WTC11 (cell line): ENCODE measurements at regions not wholly inside any gene's neighbourhood (a gene's known extent, or its start where the extent isn't known, plus 50 kb on each side); places are given as distances from the start of the nearest gene placed in this dataset.
"Not testable (repeated sequence)": the region's sequence is repeated elsewhere in the genome, so short reads cannot be mapped to it uniquely, and the experiment has no call there.

Experiments used
- ATAC-seq: fragments of 200-7000 bp; cut with Tn5 transposase; 2 replicates; pipeline ENCODE4 v1.10.0; 2021; ENCODE audit warnings: mild to moderate bottlenecking, moderate library complexity
- CTCF ChIA-PET: fragments of 300-600 bp; sonication (Branson Sonifier 250); formaldehyde crosslinking; loops from one replicate; lab custom pipeline; 2021; ENCODE audit warnings: antibody characterized with exemption; lab: Charles Lee
- POLR2A ChIA-PET: fragments of 350-600 bp; sonication (Branson Sonifier 250); formaldehyde crosslinking; loops from one replicate; lab custom pipeline; 2021; ENCODE audit warnings: antibody characterized with exemption; lab: Charles Lee
- DNase-seq: peaks from one replicate; pipeline ENCODE4 v3.0.0; 2021; ENCODE audit warnings: low spot score
- H3K27ac Mint-ChIP-seq: 2 replicates; pipeline ENCODE4 v1.8.0; 2021; ENCODE audit warnings: mixed read lengths
- H3K27me3 Mint-ChIP-seq: 2 replicates; pipeline ENCODE4 v1.8.0; 2021; ENCODE audit warnings: low read depth, mild to moderate bottlenecking, moderate library complexity, mixed read lengths
- H3K36me3 Mint-ChIP-seq: 2 replicates; pipeline ENCODE4 v1.8.0; 2021; ENCODE audit warnings: mixed read lengths
- H3K4me1 Mint-ChIP-seq: 2 replicates; pipeline ENCODE4 v1.8.0; 2022; ENCODE audit warnings: mixed read lengths
- H3K4me3 Mint-ChIP-seq: 2 replicates; pipeline ENCODE4 v1.8.0; 2021; ENCODE audit warnings: mild to moderate bottlenecking, moderate library complexity, mixed read lengths
- H3K9me3 Mint-ChIP-seq: 2 replicates; pipeline ENCODE4 v1.8.0; 2021; ENCODE audit warnings: mixed read lengths
- ATF1 ChIP-seq: sonication (generic); formaldehyde crosslinking; IDR thresholded peaks from 2 replicates; pipeline ENCODE4 v1.8.1; 2023; ENCODE audit warnings: mild to moderate bottlenecking, moderate library complexity, missing genetic modification reagents
- E2F4 ChIP-seq: sonication (generic); formaldehyde crosslinking; IDR thresholded peaks from 2 replicates; pipeline ENCODE4 v1.8.1; 2022; ENCODE audit warnings: low read depth, mild to moderate bottlenecking, moderate library complexity, missing genetic modification reagents, borderline replicate concordance
- ELF4 ChIP-seq: sonication (generic); formaldehyde crosslinking; IDR thresholded peaks from 2 replicates; pipeline ENCODE4 v1.8.1; 2022; ENCODE audit warnings: low read depth, mild to moderate bottlenecking, moderate library complexity, missing genetic modification reagents
- IRF1 ChIP-seq: sonication (generic); formaldehyde crosslinking; IDR thresholded peaks from 2 replicates; pipeline ENCODE4 v1.8.0; 2023; ENCODE audit warnings: missing genetic modification reagents
- MYBL2 ChIP-seq: sonication (generic); formaldehyde crosslinking; IDR thresholded peaks from 2 replicates; pipeline ENCODE4 v1.8.1; 2023; ENCODE audit warnings: mild to moderate bottlenecking, moderate library complexity, missing genetic modification reagents
- RORB ChIP-seq: fragments of 250-450 bp; sonication (Bioruptor Pico); IDR thresholded peaks from 2 replicates; pipeline ENCODE4 v1.9.0; 2021; ENCODE audit warnings: mild to moderate bottlenecking
- SMAD4 ChIP-seq: sonication (generic); formaldehyde crosslinking; IDR thresholded peaks from 2 replicates; pipeline ENCODE4 v1.8.0; 2022; ENCODE audit warnings: mild to moderate bottlenecking, missing genetic modification reagents
- SOX15 ChIP-seq: fragments of 250-450 bp; sonication (Bioruptor Pico); IDR thresholded peaks from 2 replicates; pipeline ENCODE4 v1.9.0; 2021; ENCODE audit warnings: mild to moderate bottlenecking
- TP53 ChIP-seq: sonication (generic); formaldehyde crosslinking; IDR thresholded peaks from 2 replicates; pipeline ENCODE4 v1.8.1; 2023; ENCODE audit warnings: mild to moderate bottlenecking, missing genetic modification reagents
- ZNF121 ChIP-seq: sonication (generic); formaldehyde crosslinking; IDR thresholded peaks from 2 replicates; pipeline ENCODE4 v1.8.0; 2023; ENCODE audit warnings: missing genetic modification reagents
- ZNF219 ChIP-seq: sonication (generic); formaldehyde crosslinking; IDR thresholded peaks from 2 replicates; pipeline ENCODE4 v1.8.0; 2023; ENCODE audit warnings: missing genetic modification reagents, mild to moderate bottlenecking, borderline replicate concordance
- ZNF232 ChIP-seq: sonication (generic); formaldehyde crosslinking; IDR thresholded peaks from 2 replicates; pipeline ENCODE4 v1.8.0; 2022; ENCODE audit warnings: mild to moderate bottlenecking, missing genetic modification reagents
- ZNF281 ChIP-seq: sonication (generic); formaldehyde crosslinking; IDR thresholded peaks from 2 replicates; pipeline ENCODE4 v1.8.0; 2023; ENCODE audit warnings: mild to moderate bottlenecking, missing genetic modification reagents
- ZNF425 ChIP-seq: fragments of 250-450 bp; sonication (Bioruptor Pico); conservative IDR thresholded peaks from 2 replicates; pipeline ENCODE4 v1.9.0; 2021; ENCODE audit warnings: mild to moderate bottlenecking

GRCh38 chr20:4431446-4431845 lies 182.4 kb upstream of the ADRA1D start:
- CTCF ChIA-PET = no interaction called here
- TF ChIP-seq ATF1 (CRISPR knock-in tag) (no peak), IRF1 (CRISPR knock-in tag) (no peak), ZNF121 (no peak), ZNF219 (no peak), RORB (CRISPR knock-in tag) (no peak), SOX15 (no peak), ZNF232 (CRISPR knock-in tag) (no peak), E2F4 (no peak)

GRCh38 chr20:4430826-4431225 lies 181.7 kb upstream of the ADRA1D start:
- CTCF ChIA-PET, H3K27ac Mint-ChIP-seq, H3K4me1 Mint-ChIP-seq, H3K9me3 Mint-ChIP-seq, ATAC-seq, H3K27me3 Mint-ChIP-seq, H3K36me3 Mint-ChIP-seq, DNase-seq, H3K4me3 Mint-ChIP-seq: not testable (repeated sequence)
- POLR2A ChIA-PET = interaction anchor here (0.6 kb wide), 1 partner anchor 159 kb away, joined by 3 read pairs; no protein-coding TSS in a partner anchor

More at GRCh38 chr20:4431446-4431845, 182.4 kb upstream of the ADRA1D start:
- Mint-ChIP-seq H3K4me3 (no peak overlapping the region), H3K9me3 (no peaks in the 10 kb centered on the region), H3K27ac (no peak overlapping the region), H3K4me1 (0 out of 2 replicates have a peak, but pooled peaks cover 5% of the 10 kb centered on the region), H3K27me3 (no peaks in the 10 kb centered on the region), H3K36me3 (no peaks in the 10 kb centered on the region)
- POLR2A ChIA-PET = interaction anchor here (0.7 kb wide), 1 partner anchor 12 kb away, joined by 4 read pairs; no protein-coding TSS in a partner anchor
- ATAC-seq (no peak), DNase-seq (no peak)

GRCh38 chr20:4427940-4428586 lies 179.0 kb upstream of the ADRA1D start:
- 0 out of 2 replicates have a peak, but pooled peaks cover 5% of the 10 kb centered on the region for H3K4me1 Mint-ChIP-seq
- H3K4me3 Mint-ChIP-seq = no peak overlapping the region
- ChIA-PET CTCF (no interaction called here), POLR2A (no interaction called here)
- no peaks in the 10 kb centered on the region for H3K9me3 Mint-ChIP-seq
- H3K27ac Mint-ChIP-seq = no peak overlapping the region
- TF ChIP-seq ZNF425 (CRISPR knock-in tag) (no peak), SMAD4 (CRISPR knock-in tag) (no peak), ZNF281 (CRISPR knock-in tag) (no peak), ZNF121 (no peak), TP53 (CRISPR knock-in tag) (no peak), ELF4 (no peak), MYBL2 (no peak)
- no peaks in the 10 kb centered on the region for H3K36me3 Mint-ChIP-seq
- DNase-seq (no peak), ATAC-seq (no peak)
- H3K27me3 Mint-ChIP-seq = no peaks in the 10 kb centered on the region
